PC-3 (cell line): ENCODE measurements at regions not wholly inside any gene's neighbourhood (a gene's known extent, or its start where the extent isn't known, plus 50 kb on each side); places are given as distances from the start of the nearest gene placed in this dataset.

Experiments
- ATAC-seq: fragments of 200-7000 bp; cut with Tn5 transposase; 2 replicates; pipeline ENCODE4 v1.9.1; 2020; ENCODE audit warnings: mild to moderate bottlenecking, moderate library complexity
- BruUV-seq: library from RNA; stranded (reverse); fragments of 400-500 nt; replicated peaks from 2 replicates; lab custom pipeline; 2021; lab: Mats Ljungman, UMichigan
- CTCF ChIA-PET: fragments of 300-600 bp; sonication (Branson Sonifier 250); formaldehyde crosslinking; loops from one replicate; lab custom pipeline; 2022; ENCODE audit warnings: antibody characterized with exemption; lab: Charles Lee
- POLR2A ChIA-PET: fragments of 300-600 bp; sonication (Branson Sonifier 250); formaldehyde crosslinking; loops from one replicate; lab custom pipeline; 2022; ENCODE audit warnings: antibody characterized with exemption; ENCODE audit not compliant: unreplicated experiment; lab: Charles Lee
- DNase-seq: peaks from one replicate; pipeline ENCODE4 v3.0.0-alpha.2; 2015
- H2AFZ ChIP-seq: fragments of 300-600 bp; sonication (generic); 2 replicates; pipeline ENCODE4 v1.6.0; 2016; ENCODE audit warnings: antibody characterized with exemption, low read length
- H3F3A ChIP-seq: fragments of 300-600 bp; sonication (generic); one replicate; pipeline ENCODE4 v1.6.0; 2017; ENCODE audit warnings: antibody characterized with exemption, low read length, control low read depth, mild to moderate bottlenecking; ENCODE audit not compliant: unreplicated experiment
- H3K27ac ChIP-seq: fragments of 300-600 bp; sonication (generic); 2 replicates; pipeline ENCODE4 v1.5.1; 2016; ENCODE audit warnings: mild to moderate bottlenecking, low read length
- H3K27me3 ChIP-seq: fragments of 300-600 bp; sonication (generic); 2 replicates; pipeline ENCODE4 v1.6.1; 2016; ENCODE audit warnings: low read length, mixed read lengths
- H3K36me3 ChIP-seq: fragments of 300-600 bp; sonication (generic); 2 replicates; pipeline ENCODE4 v1.6.1; 2016; ENCODE audit warnings: low read depth, mixed run types, low read length, mixed read lengths
- H3K4me1 ChIP-seq: fragments of 300-600 bp; sonication (generic); 2 replicates; pipeline ENCODE4 v1.5.1; 2016; ENCODE audit warnings: low read length; ENCODE audit not compliant: insufficient read depth
- H3K4me2 ChIP-seq: fragments of 300-600 bp; sonication (generic); 2 replicates; pipeline ENCODE4 v1.6.0; 2016; ENCODE audit warnings: low read length
- H3K4me3 ChIP-seq: fragments of 300-600 bp; sonication (generic); 2 replicates; pipeline ENCODE4 v1.5.1; 2016; ENCODE audit warnings: mild to moderate bottlenecking, low read length, mixed read lengths
- H3K79me2 ChIP-seq: fragments of 300-600 bp; sonication (generic); 2 replicates; pipeline ENCODE4 v1.6.1; 2017; ENCODE audit warnings: low read length, mixed read lengths
- H3K9ac ChIP-seq: fragments of 300-600 bp; sonication (generic); 2 replicates; pipeline ENCODE4 v1.6.0; 2016; ENCODE audit warnings: mild to moderate bottlenecking, low read length
- H3K9me2 ChIP-seq: fragments of 300-600 bp; sonication (generic); replicated peaks from 2 replicates; pipeline ENCODE4 v1.6.1; 2016; ENCODE audit warnings: mixed run types, low read length, mixed read lengths
- H3K9me3 ChIP-seq: fragments of 300-600 bp; sonication (generic); 2 replicates; pipeline ENCODE4 v1.6.1; 2016; ENCODE audit warnings: low read length, mixed read lengths
- H4K20me1 ChIP-seq: fragments of 300-600 bp; sonication (generic); 2 replicates; pipeline ENCODE4 v1.6.1; 2016; ENCODE audit warnings: low read length, mixed read lengths
- EZH2 ChIP-seq: fragments of 300-600 bp; sonication (generic); IDR thresholded peaks from one replicate; pipeline ENCODE4 v1.6.1; 2017; ENCODE audit warnings: antibody characterized with exemption, mild to moderate bottlenecking, low read length; ENCODE audit not compliant: unreplicated experiment
- EZH2phosphoT487 ChIP-seq: fragments of 300-600 bp; sonication (generic); IDR thresholded peaks from 2 replicates; pipeline ENCODE4 v1.6.1; 2018; ENCODE audit warnings: mild to moderate bottlenecking, antibody characterized with exemption, low read length, borderline replicate concordance
- intact Hi-C: fragments of 100-400 bp; cut with micrococcal nuclease; formaldehyde crosslinking; loops from 2 replicates; pipeline ENCODE4 v1.9.0; 2023
- TF ChIP-seq, protein P1 (sequence below): fragments of 300-600 bp; sonication (generic); conservative IDR thresholded peaks from 2 replicates; pipeline ENCODE4 v1.5.1; 2017; ENCODE audit warnings: antibody characterized with exemption, low read depth, mild to moderate bottlenecking, low read length

- no TSS peak for BruUV-seq
- no peak overlapping the region for H3K27ac ChIP-seq
- no peak for ATAC-seq
- H3K4me1 ChIP-seq, result no peaks in the 10 kb centered on the region
- no peak overlapping the region for H3K4me3 ChIP-seq
- no peaks in the 10 kb centered on the region for H3K9me3 ChIP-seq
- no peaks in the 10 kb centered on the region for H3K9me2 ChIP-seq
- TF ChIP-seq EZH2phosphoT487, result no peak
- TF ChIP-seq, protein P1, sequence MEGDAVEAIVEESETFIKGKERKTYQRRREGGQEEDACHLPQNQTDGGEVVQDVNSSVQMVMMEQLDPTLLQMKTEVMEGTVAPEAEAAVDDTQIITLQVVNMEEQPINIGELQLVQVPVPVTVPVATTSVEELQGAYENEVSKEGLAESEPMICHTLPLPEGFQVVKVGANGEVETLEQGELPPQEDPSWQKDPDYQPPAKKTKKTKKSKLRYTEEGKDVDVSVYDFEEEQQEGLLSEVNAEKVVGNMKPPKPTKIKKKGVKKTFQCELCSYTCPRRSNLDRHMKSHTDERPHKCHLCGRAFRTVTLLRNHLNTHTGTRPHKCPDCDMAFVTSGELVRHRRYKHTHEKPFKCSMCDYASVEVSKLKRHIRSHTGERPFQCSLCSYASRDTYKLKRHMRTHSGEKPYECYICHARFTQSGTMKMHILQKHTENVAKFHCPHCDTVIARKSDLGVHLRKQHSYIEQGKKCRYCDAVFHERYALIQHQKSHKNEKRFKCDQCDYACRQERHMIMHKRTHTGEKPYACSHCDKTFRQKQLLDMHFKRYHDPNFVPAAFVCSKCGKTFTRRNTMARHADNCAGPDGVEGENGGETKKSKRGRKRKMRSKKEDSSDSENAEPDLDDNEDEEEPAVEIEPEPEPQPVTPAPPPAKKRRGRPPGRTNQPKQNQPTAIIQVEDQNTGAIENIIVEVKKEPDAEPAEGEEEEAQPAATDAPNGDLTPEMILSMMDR, result no peak
- no peaks in the 10 kb centered on the region for H3K27me3 ChIP-seq
- CTCF ChIA-PET, result no interaction called here
- H3K4me2 ChIP-seq, result no peak overlapping the region
- no peaks in the 10 kb centered on the region for H3K36me3 ChIP-seq
- H4K20me1 ChIP-seq, result no peaks in the 10 kb centered on the region
- intact Hi-C loops, result no loop called here
- H3K9ac ChIP-seq, result no peak overlapping the region
- DNase-seq, result no peak
- no peaks in the 10 kb centered on the region for H3K79me2 ChIP-seq
- H2AFZ ChIP-seq, result no peak overlapping the region
- POLR2A ChIA-PET, result no interaction called here
- H3F3A ChIP-seq, result no peaks in the 10 kb centered on the region
Measured at GRCh38 chr14:98945611-98946570, 326.1 kb downstream of the BCL11B start.

DNA sequence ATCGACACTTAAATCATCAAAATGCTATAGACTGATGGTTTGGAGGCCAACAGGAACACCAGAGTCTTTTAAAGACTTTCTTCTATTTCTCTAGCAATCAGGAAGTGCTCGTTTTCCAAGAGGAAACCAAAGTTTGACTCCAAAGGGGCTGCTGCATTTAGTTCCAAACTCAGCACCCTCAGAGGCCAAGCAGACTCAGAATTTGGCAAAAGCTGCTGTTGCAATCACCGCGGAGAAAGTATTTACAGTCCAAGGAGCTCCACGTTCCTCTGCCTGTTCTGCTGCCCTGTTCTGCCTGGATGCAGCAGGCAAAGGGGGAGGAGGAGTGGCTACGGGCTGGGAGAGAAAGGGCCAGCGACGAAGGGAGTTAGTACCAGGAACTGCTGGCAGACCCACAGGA is 325.1 kb downstream of the BCL11B start:
- H3K79me2 ChIP-seq, result no peaks in the 10 kb centered on the region
- CTCF ChIA-PET, result no interaction called here
- no peak overlapping the region for H3K4me2 ChIP-seq
- DNase-seq, result no peak
- ATAC-seq, result no peak
- no peaks in the 10 kb centered on the region for H3K36me3 ChIP-seq
- BruUV-seq, result no TSS peak
- H2AFZ ChIP-seq, result no peak overlapping the region
- no peak overlapping the region for H3K27ac ChIP-seq
- H3K9me3 ChIP-seq, result no peaks in the 10 kb centered on the region
- no peaks in the 10 kb centered on the region for H3K4me1 ChIP-seq
- no peak overlapping the region for H3K4me3 ChIP-seq
- H3F3A ChIP-seq, result no peaks in the 10 kb centered on the region
- no peaks in the 10 kb centered on the region for H4K20me1 ChIP-seq
- H3K27me3 ChIP-seq, result no peaks in the 10 kb centered on the region
- H3K9ac ChIP-seq, result no peak overlapping the region
- TF ChIP-seq EZH2 (no peak), EZH2phosphoT487 (no peak)
- TF ChIP-seq, protein P1, result no peak
- POLR2A ChIA-PET, result no interaction called here
- H3K9me2 ChIP-seq, result no peaks in the 10 kb centered on the region
- intact Hi-C loops, result no loop called here
